ENCODE measurements at regions not wholly inside any gene's neighbourhood (a gene's known extent, or its start where the extent isn't known, plus 50 kb on each side); places are given as distances from the start of the nearest gene placed in this dataset.
A peak's percentile ranks its signal among the peaks of the same experiment; 100 is the strongest.

- Histone ChIP-seq H3K4me3 (no peak overlapping the region), H3K36me3 (no peaks in the 10 kb centered on the region), H3K27ac (no peak overlapping the region), H3K27me3 (no peaks in the 10 kb centered on the region), H3K4me1 (no peaks in the 10 kb centered on the region), H3K9me3 (no peaks in the 10 kb centered on the region)
- WGBS, 2 donors = 84 to 85% methylated on average over 2 of the region's 2 CpGs
- no peak for TF ChIP-seq EP300 (IDR thresholded peaks at IDR 0.05)
- no peak for TF ChIP-seq POLR2AphosphoS5 (IDR thresholded peaks at IDR 0.05)
- TF ChIP-seq POLR2A (IDR thresholded peaks at IDR 0.05) = no peak
- no peak for TF ChIP-seq CTCF (IDR thresholded peaks at IDR 0.05)
- no peak for DNase-seq
- ATAC-seq (ENCODE audit: low FRiP score in 2 of 2) = no peak
These were observed 520.0 kb downstream of the TXNL1 start for GRCh38 chr18:56118422-56118821.

GRCh38 chr18:56115071-56116015 is 523.0 kb downstream of the TXNL1 start:
- DNase-seq (no peak), ATAC-seq (ENCODE audit: low FRiP score in 2 of 2) (peak in 1 of 2 donors; percentile 50)
- no peak overlapping the region for H3K27ac ChIP-seq
- no peak overlapping the region for H3K4me3 ChIP-seq
- H3K9me3 ChIP-seq = no peaks in the 10 kb centered on the region
- H3K27me3 ChIP-seq = no peaks in the 10 kb centered on the region
- H3K36me3 ChIP-seq = no peaks in the 10 kb centered on the region
- TF ChIP-seq EP300 (IDR thresholded peaks at IDR 0.05) (no peak), POLR2AphosphoS5 (IDR thresholded peaks at IDR 0.05) (no peak), POLR2A (IDR thresholded peaks at IDR 0.05) (no peak)
- H3K4me1 ChIP-seq = no peaks in the 10 kb centered on the region
- WGBS, 2 donors = 73 to 77% methylated on average over 6 of the region's 6 CpGs

GRCh38 chr18:56112984-56113383 is 525.0 kb upstream of the TCF4 start:
- ATAC-seq (ENCODE audit: low FRiP score in 2 of 2) (no peak), DNase-seq (no peak)
- no peak overlapping the region for H3K4me3 ChIP-seq
- H3K4me1 ChIP-seq = no peaks in the 10 kb centered on the region
- TF ChIP-seq EP300 (IDR thresholded peaks at IDR 0.05) (no peak), POLR2AphosphoS5 (IDR thresholded peaks at IDR 0.05) (no peak), CTCF (IDR thresholded peaks at IDR 0.05) (no peak), POLR2A (IDR thresholded peaks at IDR 0.05) (no peak)
- no peaks in the 10 kb centered on the region for H3K36me3 ChIP-seq
- no peak overlapping the region for H3K27ac ChIP-seq
- WGBS, 2 donors = 84 to 88% methylated on average over 1 of the region's 1 CpG
- no peaks in the 10 kb centered on the region for H3K27me3 ChIP-seq
- no peaks in the 10 kb centered on the region for H3K9me3 ChIP-seq

GRCh38 chr18:56112013-56112749 is 524.2 kb upstream of the TCF4 start:
- Histone ChIP-seq H3K4me3 (no peak overlapping the region), H3K9me3 (no peaks in the 10 kb centered on the region), H3K27ac (no peak overlapping the region), H3K27me3 (no peaks in the 10 kb centered on the region), H3K4me1 (no peaks in the 10 kb centered on the region), H3K36me3 (no peaks in the 10 kb centered on the region)
- 60 to 66% methylated on average over 6 of the region's 6 CpGs for WGBS, 2 donors
- no peak for ATAC-seq (ENCODE audit: low FRiP score in 2 of 2)
- DNase-seq = no peak
- TF ChIP-seq CTCF (IDR thresholded peaks at IDR 0.05) (no peak), POLR2A (IDR thresholded peaks at IDR 0.05) (no peak)

- Histone ChIP-seq H3K27me3 (no peaks in the 10 kb centered on the region), H3K27ac (no peak overlapping the region), H3K36me3 (no peaks in the 10 kb centered on the region), H3K9me3 (no peaks in the 10 kb centered on the region), H3K4me3 (no peak overlapping the region), H3K4me1 (no peaks in the 10 kb centered on the region)
- DNase-seq (no peak), ATAC-seq (ENCODE audit: low FRiP score in 2 of 2) (no peak)
- WGBS, 2 donors = 84 to 87% methylated on average over 5 of the region's 5 CpGs
- TF ChIP-seq POLR2A (IDR thresholded peaks at IDR 0.05) = no peak
- no peak for TF ChIP-seq POLR2AphosphoS5 (IDR thresholded peaks at IDR 0.05)
- TF ChIP-seq CTCF (IDR thresholded peaks at IDR 0.05) = no peak
- no peak for TF ChIP-seq EP300 (IDR thresholded peaks at IDR 0.05)
These were observed 521.8 kb upstream of the TCF4 start for GRCh38 chr18:56109757-56110156.
